CD14-positive monocyte (primary cell): ENCODE measurements at regions not wholly inside any gene's neighbourhood (a gene's known extent, or its start where the extent isn't known, plus 50 kb on each side); places are given as distances from the start of the nearest gene placed in this dataset.

Experiments used
- DNase-seq, 3 donors: peaks; one replicate each; pipeline ENCODE4 v3.0.0-alpha.2; 2011 to 2022
- H2AFZ ChIP-seq: 2 replicates; pipeline ENCODE4 v1.6.0; 2012; ENCODE audit warnings: mild to moderate bottlenecking, low read depth, low read length, inconsistent platforms; ENCODE audit not compliant: insufficient read depth, poor library complexity, severe bottlenecking
- H3K27ac ChIP-seq, 2 donors: 1 replicate in 1 of 2; 2 replicates in 1 of 2; pipeline ENCODE4 v1.5.1; 2012 to 2013; ENCODE audit warnings: low read length in 2 of 2, control low read depth in 1 of 2, inconsistent platforms in 1 of 2, low read depth in 1 of 2, mild to moderate bottlenecking in 1 of 2
- H3K27me3 ChIP-seq, 2 donors: one replicate each; pipeline versions ENCODE4 v1.6.0 to v1.6.1; 2011 to 2013; ENCODE audit warnings: low read length in 2 of 2; ENCODE audit not compliant: control insufficient read depth in 2 of 2, insufficient read depth in 2 of 2
- H3K36me3 ChIP-seq, 2 donors: replicated peaks in 1 of 2; 1 replicate in 1 of 2; 2 replicates in 1 of 2; pipeline versions ENCODE4 v1.5.1 to v1.6.1; 2012 to 2013; ENCODE audit warnings: low read length in 2 of 2, control low read depth in 1 of 2, inconsistent platforms in 1 of 2, mild to moderate bottlenecking in 1 of 2; ENCODE audit not compliant: insufficient read depth in 2 of 2, control insufficient read depth in 1 of 2
- H3K4me1 ChIP-seq, 2 donors: 1 replicate in 1 of 2; 2 replicates in 1 of 2; pipeline versions ENCODE4 v1.5.1 to v1.6.1; 2012 to 2013; ENCODE audit warnings: low read length in 2 of 2, control low read depth in 1 of 2, inconsistent platforms in 1 of 2, mild to moderate bottlenecking in 1 of 2, moderate library complexity in 1 of 2; ENCODE audit not compliant: insufficient read depth in 2 of 2, control insufficient read depth in 1 of 2
- H3K4me2 ChIP-seq: replicated peaks from 2 replicates; pipeline ENCODE3; 2012; ENCODE audit warnings: low read length, moderate library complexity, mild to moderate bottlenecking; ENCODE audit not compliant: poor library complexity, severe bottlenecking; ENCODE audit errors: extremely low read depth
- H3K4me3 ChIP-seq, 3 experiments: fragments of 200-600 bp in 1 of 3; sonication (generic) in 1 of 3; replicated peaks in 1 of 3; 1 replicate in 2 of 3; 2 replicates in 1 of 3; pipeline ENCODE4 v1.5.1; 2011 to 2013; ENCODE audit warnings: low read length in 3 of 3, mild to moderate bottlenecking in 3 of 3, control low read depth in 2 of 3, low read depth in 2 of 3, inconsistent platforms in 1 of 3, moderate library complexity in 1 of 3
- H3K79me2 ChIP-seq: 2 replicates; pipeline ENCODE4 v1.6.0; 2012; ENCODE audit warnings: mild to moderate bottlenecking, control low read depth, inconsistent platforms, low read length, moderate library complexity; ENCODE audit not compliant: insufficient read depth
- H3K9ac ChIP-seq: 2 replicates; pipeline ENCODE4 v1.6.0; 2017; ENCODE audit warnings: low read length, mild to moderate bottlenecking; ENCODE audit not compliant: insufficient read depth, poor library complexity, severe bottlenecking
- H3K9me3 ChIP-seq, 2 donors: replicated peaks in 1 of 2; 1 replicate in 1 of 2; 2 replicates in 1 of 2; pipeline versions ENCODE4 v1.5.1 to v1.6.1; 2012 to 2013; ENCODE audit warnings: low read length in 2 of 2, control low read depth in 1 of 2; ENCODE audit not compliant: control insufficient read depth in 1 of 2, insufficient read depth in 1 of 2
- H4K20me1 ChIP-seq: 2 replicates; pipeline ENCODE4 v1.6.0; 2012; ENCODE audit warnings: mild to moderate bottlenecking, low read length, control low read depth, moderate library complexity; ENCODE audit not compliant: insufficient read depth
- H3K27ac Mint-ChIP-seq, 7 donors: one replicate each; pipeline ENCODE4 v1.8.0; 2020; ENCODE audit warnings: mild to moderate bottlenecking in 7 of 7, mixed read lengths in 7 of 7, moderate library complexity in 6 of 7, inconsistent platforms in 2 of 7
- H3K27me3 Mint-ChIP-seq, 3 donors: one replicate each; pipeline ENCODE4 v1.8.0; 2021 to 2022; ENCODE audit warnings: low read depth in 3 of 3, mild to moderate bottlenecking in 3 of 3, mixed read lengths in 3 of 3, moderate library complexity in 3 of 3, inconsistent platforms in 1 of 3
- H3K36me3 Mint-ChIP-seq, 2 donors: one replicate each; pipeline ENCODE4 v1.8.0; 2020; ENCODE audit warnings: mixed read lengths in 2 of 2, inconsistent platforms in 1 of 2, mild to moderate bottlenecking in 1 of 2
- H3K4me1 Mint-ChIP-seq: one replicate; pipeline ENCODE4 v1.8.0; 2020; ENCODE audit warnings: mild to moderate bottlenecking, mixed read lengths
- H3K4me3 Mint-ChIP-seq, 2 donors: one replicate each; pipeline ENCODE4 v1.8.0; 2020; ENCODE audit warnings: mild to moderate bottlenecking in 2 of 2, mixed read lengths in 2 of 2, moderate library complexity in 1 of 2
- H3K9me3 Mint-ChIP-seq, 7 donors: one replicate each; pipeline ENCODE4 v1.8.0; 2020 to 2022; ENCODE audit warnings: mixed read lengths in 7 of 7, mild to moderate bottlenecking in 6 of 7, moderate library complexity in 6 of 7, inconsistent platforms in 2 of 7
- CTCF ChIP-seq: fragments of 200-600 bp; IDR thresholded peaks from one replicate; pipeline ENCODE4 v1.8.0; 2022; ENCODE audit warnings: antibody characterized with exemption, mild to moderate bottlenecking
- WGBS: methylation state at CpG from one replicate; pipeline ENCODE4 v1.1.5; 2013; ENCODE audit warnings: missing lambda C conversion rate; ENCODE audit not compliant: insufficient coverage; 5-methylcytosine and 5-hydroxymethylcytosine counted together
- intact Hi-C, 2 donors: fragments of 100-400 bp; cut with micrococcal nuclease; formaldehyde crosslinking; loops; one replicate each; pipeline versions ENCODE4 v1.15.0 to v1.15.1; 2023

GRCh38 chr9:4923580-4924544 lies 61.2 kb upstream of the JAK2 start:
- peak; percentile 48 for TF ChIP-seq CTCF
- no peak overlapping the region for H3K4me2 ChIP-seq
- intact Hi-C loops, result loop anchor here in 1 of 2 donors (10.0 kb wide), 1 partner anchor 169 kb away; no protein-coding TSS in a partner anchor
- peak overlapping the region in 1 of 2 donors; percentile 1 for H3K27ac ChIP-seq
- no peaks in the 10 kb centered on the region for H3K27me3 ChIP-seq
- Mint-ChIP-seq H3K9me3 (peaks cover 15 to 22% (median 19%) of the 10 kb centered on the region in 7 donors), H3K4me3 (no peak overlapping the region), H3K36me3 (peaks cover 2 to 3% of the 10 kb centered on the region in 2 donors), H3K27ac (no peak overlapping the region), H3K27me3 (no peaks in the 10 kb centered on the region), H3K4me1 (peaks cover 27% of the 10 kb centered on the region)
- H3K4me1 ChIP-seq, result peaks cover 0 to 10% of the 10 kb centered on the region in 2 donors
- H3K9ac ChIP-seq, result no peak overlapping the region
- WGBS, result 44% methylated on average over 2 of the region's 5 CpGs
- no peaks in the 10 kb centered on the region for H3K79me2 ChIP-seq
- peak overlapping the region; percentile 54 for H2AFZ ChIP-seq
- H3K4me3 ChIP-seq, result no peak overlapping the region
- peaks cover 7 to 17% of the 10 kb centered on the region in 2 donors for H3K9me3 ChIP-seq
- no peaks in the 10 kb centered on the region for H4K20me1 ChIP-seq
- no peaks in the 10 kb centered on the region for H3K36me3 ChIP-seq
- peak in 2 of 3 donors; percentile 20 to 29 for DNase-seq

GRCh38 chr9:4926239-4926638 lies 58.8 kb upstream of the JAK2 start:
- no peak overlapping the region for H3K27ac Mint-ChIP-seq
- no peak overlapping the region for H3K4me3 ChIP-seq
- no peak for DNase-seq
- no peaks in the 10 kb centered on the region for H4K20me1 ChIP-seq
- H3K4me1 ChIP-seq, result peaks cover 10 to 25% of the 10 kb centered on the region in 2 donors
- no peaks in the 10 kb centered on the region for H3K27me3 ChIP-seq
- peaks cover 42% of the 10 kb centered on the region for H3K4me1 Mint-ChIP-seq
- H3K27me3 Mint-ChIP-seq, result no peaks in the 10 kb centered on the region
- TF ChIP-seq CTCF, result no peak
- no peaks in the 10 kb centered on the region for H3K36me3 ChIP-seq
- H2AFZ ChIP-seq, result no peak overlapping the region
- intact Hi-C loops, result loop anchor here in 1 of 2 donors (10.0 kb wide), 1 partner anchor 171 kb away; no protein-coding TSS in a partner anchor
- WGBS, result 88% methylated on average over 2 of the region's 2 CpGs
- H3K4me2 ChIP-seq, result no peak overlapping the region
- H3K9ac ChIP-seq, result no peak overlapping the region
- H3K36me3 Mint-ChIP-seq, result peaks cover 0 to 2% of the 10 kb centered on the region in 2 donors
- no peak overlapping the region for H3K27ac ChIP-seq
- H3K4me3 Mint-ChIP-seq, result no peak overlapping the region
- H3K79me2 ChIP-seq, result no peaks in the 10 kb centered on the region
- peaks cover 0 to 3% of the 10 kb centered on the region in 2 donors for H3K9me3 ChIP-seq
- H3K9me3 Mint-ChIP-seq, result peaks cover 0 to 3% (median 3%) of the 10 kb centered on the region in 7 donors
